ENCODE measurements at regions not wholly inside any gene's neighbourhood (a gene's known extent, or its start where the extent isn't known, plus 50 kb on each side); places are given as distances from the start of the nearest gene placed in this dataset.

GRCh38 chr3:102084006-102084405 is 234.7 kb downstream of the NFKBIZ start:
- DNase-seq (ENCODE audit: low read depth): no peak

DNA sequence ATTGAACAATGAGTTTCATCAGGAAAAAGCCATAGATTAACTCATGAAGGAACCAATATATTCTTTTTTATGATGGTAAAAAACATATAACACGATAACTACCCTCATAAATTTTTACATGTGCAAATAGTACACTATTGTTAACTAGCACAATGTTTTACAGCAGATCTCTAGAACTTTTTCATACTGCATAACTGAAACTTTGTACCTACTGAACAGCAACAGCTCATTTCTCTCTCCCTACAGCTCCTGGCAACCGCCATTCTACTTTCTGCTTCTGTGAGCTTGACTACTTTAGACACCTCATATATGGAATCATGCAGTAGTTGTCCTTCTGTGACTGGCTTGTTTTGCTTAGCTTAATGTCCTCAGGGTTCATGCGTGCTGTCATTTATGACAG is 235.4 kb downstream of the NFKBIZ start:
- DNase-seq (ENCODE audit: low read depth): no peak

DNA sequence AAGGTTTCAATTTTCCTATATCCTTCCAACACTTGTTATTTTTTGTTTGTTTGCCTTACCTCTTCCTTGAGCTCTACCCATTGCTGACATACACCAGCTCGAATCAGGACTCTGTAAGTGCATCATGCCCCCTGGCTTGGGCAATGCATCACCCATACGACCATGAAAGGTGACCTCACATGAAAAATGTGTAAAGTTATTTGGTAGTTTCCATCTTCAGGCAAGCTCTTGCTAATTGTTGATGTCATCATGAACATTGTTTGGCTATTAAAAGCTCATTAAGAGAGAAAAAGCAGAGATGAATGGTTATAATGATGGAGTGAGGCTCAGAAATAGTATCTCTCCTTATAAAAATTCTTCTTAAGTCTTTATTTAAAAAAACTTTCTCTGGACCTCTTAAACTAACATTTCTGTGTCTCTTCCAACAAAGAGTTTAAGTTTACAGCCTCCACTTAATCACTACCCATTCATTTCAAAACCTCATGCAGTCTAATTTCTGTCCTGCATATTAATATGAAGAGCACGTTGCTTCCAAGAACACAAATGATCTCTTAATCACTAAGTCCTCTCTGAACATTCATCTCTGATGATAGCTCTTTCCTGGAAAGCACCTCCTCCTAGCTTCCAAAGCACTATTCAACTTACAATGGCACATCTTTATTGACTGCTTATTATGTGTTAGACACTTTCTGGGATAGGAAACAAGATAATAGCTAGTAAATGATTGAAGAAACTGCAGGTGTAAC is 236.3 kb downstream of the NFKBIZ start:
- no peak for DNase-seq (ENCODE audit: low read depth)

GRCh38 chr3:102087236-102087635 is 237.9 kb downstream of the NFKBIZ start:
- DNase-seq (ENCODE audit: low read depth): no peak

- no peak for DNase-seq (ENCODE audit: low read depth)
Measured at GRCh38 chr3:102089239-102089638, 239.9 kb downstream of the NFKBIZ start.

GRCh38 chr3:102089904-102090720 is 240.8 kb downstream of the NFKBIZ start:
- DNase-seq (ENCODE audit: low read depth): no peak

DNA sequence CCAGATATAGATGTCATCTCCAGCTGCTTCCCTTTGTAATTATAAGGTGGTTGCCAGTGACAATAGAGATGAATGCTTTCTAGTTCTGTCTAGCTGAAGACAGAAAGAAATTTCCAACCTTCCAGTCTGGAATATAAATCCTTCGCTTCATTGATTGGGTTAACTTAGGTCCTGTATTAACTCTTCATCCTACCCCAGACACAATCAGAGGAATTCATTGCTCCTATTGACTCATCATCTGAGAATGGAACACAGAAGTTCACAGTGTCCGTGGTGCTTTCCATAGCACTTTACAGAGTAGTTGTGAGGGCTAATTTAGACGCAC is 241.4 kb downstream of the NFKBIZ start:
- DNase-seq (ENCODE audit: low read depth): no peak

- DNase-seq (ENCODE audit: low read depth): no peak
Measured at GRCh38 chr3:102091358-102091757, 242.0 kb downstream of the NFKBIZ start.

GRCh38 chr3:102092617-102093466 is 243.5 kb downstream of the NFKBIZ start:
- DNase-seq (ENCODE audit: low read depth): no peak

DNA sequence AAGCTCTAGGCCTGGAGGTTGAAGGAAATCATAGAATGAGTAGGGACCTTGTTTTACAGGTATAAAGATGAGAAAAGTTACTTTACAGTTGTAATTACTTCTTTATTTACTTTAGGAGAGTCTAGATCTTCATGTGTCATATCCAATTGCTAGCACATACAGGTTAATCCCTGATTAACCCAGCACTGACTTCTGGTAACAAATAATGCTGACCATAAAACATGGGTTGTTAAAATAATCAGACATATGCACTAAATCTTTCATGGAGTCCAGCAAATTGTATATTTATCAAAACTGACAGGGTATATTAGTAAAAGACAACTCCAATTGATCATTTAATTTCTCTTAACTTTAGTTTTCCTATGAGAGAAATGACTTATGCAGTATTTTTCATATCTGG is 245.2 kb downstream of the NFKBIZ start:
- no peak for DNase-seq (ENCODE audit: low read depth)

DNA sequence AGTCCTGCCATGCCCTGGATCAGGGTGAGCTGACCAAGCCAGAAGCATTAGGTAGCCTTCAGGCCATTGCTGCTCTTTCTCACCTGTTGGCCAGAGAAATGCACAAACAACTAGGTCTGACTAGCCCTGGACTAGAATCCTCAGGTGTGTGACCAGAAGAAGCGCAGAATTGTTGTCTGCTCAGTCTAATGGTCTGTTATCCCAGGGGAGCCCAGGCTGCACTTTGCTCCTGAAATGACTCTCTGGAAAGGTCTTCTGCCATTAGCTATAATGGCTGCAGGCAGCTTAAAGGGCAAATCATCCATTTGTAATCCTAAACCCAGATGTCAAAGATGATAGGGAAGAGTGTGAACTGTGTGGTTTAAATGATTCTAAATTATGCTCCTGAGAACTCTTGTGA is 246.1 kb downstream of the NFKBIZ start:
- DNase-seq (ENCODE audit: low read depth): no peak

DNA sequence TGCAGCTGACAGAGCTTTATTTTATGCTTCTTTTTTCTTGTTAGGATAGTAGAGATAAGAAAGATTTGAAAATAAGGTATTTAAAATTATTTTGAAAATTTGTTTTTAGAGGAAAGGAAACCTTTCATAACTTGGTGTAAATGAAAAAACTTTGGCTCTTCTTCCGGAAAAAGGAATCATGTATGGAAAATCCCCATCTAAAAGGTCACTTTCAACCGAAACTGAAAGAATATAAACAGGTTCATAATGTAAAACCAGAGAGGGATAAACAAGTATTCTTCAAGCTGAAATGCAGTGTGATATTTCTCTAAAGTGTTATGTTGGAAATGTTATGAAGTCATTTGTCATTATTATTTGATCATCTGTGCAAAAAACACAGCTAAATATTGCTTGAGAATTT is 246.8 kb downstream of the NFKBIZ start:
- no peak for DNase-seq (ENCODE audit: low read depth)

DNA sequence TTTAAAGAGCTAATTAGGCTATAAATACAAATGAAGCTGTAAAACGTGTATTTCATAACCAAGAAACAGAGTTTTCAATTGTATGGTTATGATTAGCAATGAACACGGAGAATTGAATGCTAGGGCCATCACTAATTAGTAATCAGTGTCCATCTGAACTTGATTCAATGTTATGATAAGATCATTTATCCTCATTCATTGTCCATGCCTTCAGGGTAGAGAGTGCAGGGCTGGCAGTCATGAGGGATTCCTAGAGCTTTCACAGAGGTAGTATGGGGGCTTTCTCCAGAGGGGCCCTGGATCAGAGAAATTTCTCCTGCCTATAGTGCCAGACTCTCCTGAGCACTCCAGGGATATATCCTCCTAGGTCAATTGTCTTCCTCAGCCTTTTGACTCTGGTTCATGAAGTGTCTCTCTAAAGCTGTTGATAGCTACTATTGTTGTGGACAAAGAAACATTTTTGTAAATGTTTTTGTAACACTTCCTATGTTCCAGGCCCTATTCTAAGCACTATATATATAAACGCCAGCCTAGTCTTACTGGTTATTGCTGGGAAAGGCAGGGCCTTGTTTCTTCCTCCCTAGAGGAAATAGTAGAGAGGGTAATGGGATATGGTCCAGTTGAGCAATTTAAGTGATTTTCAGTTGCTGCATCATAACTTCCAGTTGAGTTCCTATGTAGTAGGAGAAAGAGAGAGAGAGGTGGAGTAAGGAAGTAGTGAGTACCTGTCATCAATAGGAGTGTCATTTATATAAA is 249.0 kb downstream of the NFKBIZ start:
- no peak for DNase-seq (ENCODE audit: low read depth)

DNA sequence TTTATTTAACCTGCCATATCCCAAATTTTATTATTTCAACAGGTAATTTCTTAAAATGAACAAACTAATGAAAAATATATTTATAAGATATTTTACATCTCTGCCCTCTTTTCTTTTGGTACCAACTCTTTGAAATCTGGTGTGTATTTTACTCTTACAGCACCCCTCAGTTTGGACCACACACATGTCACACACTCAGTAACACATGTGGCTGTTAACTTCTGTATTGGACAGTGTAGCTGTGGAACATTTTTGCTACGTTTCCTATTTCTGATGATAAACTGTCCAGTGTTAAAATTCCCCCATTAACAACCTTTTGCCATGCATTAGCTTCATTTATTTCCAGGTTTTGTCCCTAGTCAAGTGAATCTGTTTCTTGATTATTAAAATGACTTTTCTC is 250.6 kb downstream of the NFKBIZ start:
- no peak for DNase-seq (ENCODE audit: low read depth)

- no peak for DNase-seq (ENCODE audit: low read depth)
Measured at GRCh38 chr3:102102394-102102793, 253.1 kb downstream of the NFKBIZ start.

DNA sequence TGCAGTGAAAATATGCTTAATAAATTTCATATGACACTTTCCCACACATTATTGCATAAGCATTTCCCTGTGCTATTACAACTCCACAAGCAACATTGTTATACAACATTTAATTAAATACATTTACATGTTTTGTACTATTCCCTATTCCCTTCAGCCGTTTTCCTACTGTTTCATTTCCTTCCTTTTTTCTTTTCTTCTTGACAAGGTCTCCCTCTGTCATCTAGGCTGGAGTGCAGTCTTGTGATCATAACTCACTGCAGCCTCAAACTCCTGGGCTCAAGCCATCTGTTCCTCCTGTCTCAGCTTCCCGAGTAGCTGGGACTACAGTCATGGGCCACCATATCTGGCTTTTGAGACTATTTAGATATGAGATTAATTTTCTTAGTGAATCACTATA is 254.7 kb downstream of the NFKBIZ start:
- DNase-seq (ENCODE audit: low read depth): no peak

GRCh38 chr3:102105193-102105592 is 255.9 kb downstream of the NFKBIZ start:
- DNase-seq (ENCODE audit: low read depth): no peak

GRCh38 chr3:102106416-102107097 is 257.2 kb downstream of the NFKBIZ start:
- DNase-seq (ENCODE audit: low read depth): peak; percentile 19

DNA sequence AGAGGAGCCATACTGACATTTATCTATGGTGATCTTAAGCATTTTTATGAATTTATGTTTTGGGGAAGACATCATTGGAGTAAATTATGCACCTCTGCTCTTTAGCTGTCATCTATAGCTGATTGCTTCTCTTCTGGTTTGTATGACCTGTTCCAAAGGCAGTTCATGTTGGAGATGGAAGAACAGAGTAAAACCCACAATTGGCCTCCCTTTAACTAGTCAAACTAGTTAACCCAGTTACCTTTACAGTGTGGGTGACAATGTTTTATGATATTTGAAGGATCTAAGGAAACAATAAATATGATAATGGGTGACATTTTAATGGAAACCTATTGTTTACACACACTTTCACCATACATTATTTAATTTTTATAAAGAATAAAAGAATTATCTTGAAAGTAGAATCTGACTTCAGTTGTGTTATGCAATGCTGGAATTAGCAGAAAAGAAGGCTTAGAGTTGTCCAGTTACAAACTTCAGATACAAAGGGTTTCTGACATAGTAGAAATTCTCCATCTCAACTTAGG is 263.5 kb downstream of the NFKBIZ start:
- DNase-seq (ENCODE audit: low read depth): no peak

DNA sequence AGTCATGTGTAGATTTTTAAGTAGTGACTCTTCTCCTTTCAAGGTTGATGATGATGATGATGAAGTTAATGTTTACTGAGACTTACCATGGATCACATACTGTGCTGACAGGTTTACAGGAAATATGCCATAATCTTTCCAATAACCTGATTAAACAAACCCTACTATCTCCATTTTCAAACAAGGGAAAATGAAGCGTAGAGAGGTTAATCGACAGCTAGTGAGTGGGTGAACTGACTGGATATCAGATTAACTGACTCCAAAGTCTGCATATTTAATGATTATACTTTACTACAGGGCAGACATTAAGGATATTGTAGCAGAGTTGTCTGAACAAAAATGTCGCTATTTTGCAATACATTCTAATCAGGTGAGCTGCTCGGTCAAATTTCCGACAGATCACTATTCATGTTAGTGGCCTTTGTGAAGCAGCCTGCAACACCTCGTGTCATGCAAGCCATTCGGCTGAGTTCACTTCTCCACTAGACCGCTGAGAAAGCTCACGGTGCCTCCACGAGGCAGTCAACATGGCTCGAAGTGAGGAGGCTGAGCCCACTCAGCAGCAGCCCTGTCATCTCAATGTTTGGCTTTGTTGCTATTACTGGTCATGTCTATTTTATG is 264.2 kb downstream of the NFKBIZ start:
- no peak for DNase-seq (ENCODE audit: low read depth)
